ENCODE measurements at regions not wholly inside any gene's neighbourhood (a gene's known extent, or its start where the extent isn't known, plus 50 kb on each side); places are given as distances from the start of the nearest gene placed in this dataset.

DNA sequence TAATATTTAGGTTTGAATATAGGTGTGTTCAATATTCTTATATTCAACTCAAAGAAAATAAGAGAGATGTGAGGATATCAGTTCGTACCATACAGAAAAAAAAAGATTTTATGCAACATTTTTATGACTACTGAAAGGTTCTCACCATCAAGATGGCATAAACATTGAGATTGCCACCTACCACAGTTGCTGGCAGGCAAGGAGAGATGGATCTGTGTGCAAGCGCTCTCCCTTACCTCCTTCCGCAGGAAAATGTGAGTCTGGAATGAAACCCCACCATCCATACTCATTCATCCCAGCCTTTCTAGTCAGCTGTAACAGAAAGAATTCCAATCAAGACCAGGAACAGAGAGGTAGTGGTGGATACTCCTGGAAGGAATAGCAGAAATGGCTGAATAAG is 376.9 kb downstream of the PPP3CA start:
- H3K4me1 ChIP-seq (ENCODE audit: insufficient read depth), result no peaks in the 10 kb centered on the region
- no peak overlapping the region for H2AFZ ChIP-seq
- H3K27me3 ChIP-seq, result no peaks in the 10 kb centered on the region
- H3K9me3 ChIP-seq (ENCODE audit: low read depth), result no peaks in the 10 kb centered on the region
- no peaks in the 10 kb centered on the region for H3K9me2 ChIP-seq (replicated peaks; ENCODE audit: insufficient read depth)
- TF ChIP-seq EZH2phosphoT487 (IDR thresholded peaks at IDR 0.05; ENCODE audit: low read depth, severe bottlenecking, unreplicated experiment), result no peak
- TF ChIP-seq EZH2 (IDR thresholded peaks at IDR 0.05; ENCODE audit: borderline replicate concordance), result no peak
- TF ChIP-seq CTCF (IDR thresholded peaks at IDR 0.05; ENCODE audit: poor library complexity), result no peak
- H3K27ac ChIP-seq, result no peak overlapping the region
- H4K20me1 ChIP-seq (ENCODE audit: insufficient read depth, poor library complexity, severe bottlenecking), result no peaks in the 10 kb centered on the region
- H3K79me2 ChIP-seq, result no peaks in the 10 kb centered on the region
- no peak overlapping the region for H3K4me2 ChIP-seq
- no peak overlapping the region for H3K4me3 ChIP-seq
- no peak for DNase-seq (ENCODE audit: low spot score)
- WGBS (ENCODE audit: low lambda C conversion rate, missing lambda C conversion rate), result 93% methylated on average over 3 of the region's 3 CpGs
- no peaks in the 10 kb centered on the region for H3K36me3 ChIP-seq (replicated peaks; ENCODE audit: insufficient read depth, low read depth)

GRCh38 chr4:100969925-100970324 is 377.4 kb downstream of the PPP3CA start:
- H4K20me1 ChIP-seq (ENCODE audit: insufficient read depth, poor library complexity, severe bottlenecking), result no peaks in the 10 kb centered on the region
- no peaks in the 10 kb centered on the region for H3K79me2 ChIP-seq
- H3K27me3 ChIP-seq, result no peaks in the 10 kb centered on the region
- no peaks in the 10 kb centered on the region for H3K4me1 ChIP-seq (ENCODE audit: insufficient read depth)
- no peaks in the 10 kb centered on the region for H3K9me3 ChIP-seq (ENCODE audit: low read depth)
- no peak for DNase-seq (ENCODE audit: low spot score)
- H3K36me3 ChIP-seq (replicated peaks; ENCODE audit: insufficient read depth, low read depth), result no peaks in the 10 kb centered on the region
- no peaks in the 10 kb centered on the region for H3K9me2 ChIP-seq (replicated peaks; ENCODE audit: insufficient read depth)
- no peak overlapping the region for H3K27ac ChIP-seq
- no peak overlapping the region for H2AFZ ChIP-seq
- TF ChIP-seq EZH2 (IDR thresholded peaks at IDR 0.05; ENCODE audit: borderline replicate concordance) (no peak), CTCF (IDR thresholded peaks at IDR 0.05; ENCODE audit: poor library complexity) (no peak), EZH2phosphoT487 (IDR thresholded peaks at IDR 0.05; ENCODE audit: low read depth, severe bottlenecking, unreplicated experiment) (no peak)
- no peak overlapping the region for H3K4me3 ChIP-seq
- no peak overlapping the region for H3K4me2 ChIP-seq

DNA sequence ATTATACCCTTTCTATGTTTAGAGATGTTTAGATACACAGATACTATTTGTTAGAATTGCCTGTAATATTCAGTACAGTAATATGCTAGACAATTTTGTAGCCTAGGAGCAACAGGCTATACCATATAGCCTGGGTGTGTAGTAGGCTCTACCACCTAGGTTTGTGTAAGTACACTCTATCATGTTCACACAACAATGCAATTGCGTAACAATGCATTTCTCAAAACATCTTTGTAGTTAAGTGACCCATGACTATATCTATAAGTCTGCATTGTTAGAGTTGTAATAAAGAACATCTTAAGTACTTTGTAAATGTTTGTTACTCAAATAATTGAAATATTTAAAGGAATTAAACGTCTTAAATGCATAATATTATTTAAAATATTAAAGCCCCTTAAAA is 379.3 kb downstream of the PPP3CA start:
- Histone ChIP-seq H2AFZ (no peak overlapping the region), H3K27ac (no peak overlapping the region), H3K79me2 (no peaks in the 10 kb centered on the region), H3K27me3 (no peaks in the 10 kb centered on the region), H4K20me1 (ENCODE audit: insufficient read depth, poor library complexity, severe bottlenecking) (no peaks in the 10 kb centered on the region), H3K9me2 (replicated peaks; ENCODE audit: insufficient read depth) (no peaks in the 10 kb centered on the region), H3K36me3 (replicated peaks; ENCODE audit: insufficient read depth, low read depth) (no peaks in the 10 kb centered on the region), H3K4me1 (ENCODE audit: insufficient read depth) (no peaks in the 10 kb centered on the region), H3K4me2 (no peak overlapping the region), H3K9me3 (ENCODE audit: low read depth) (no peaks in the 10 kb centered on the region), H3K4me3 (no peak overlapping the region)
- TF ChIP-seq EZH2 (IDR thresholded peaks at IDR 0.05; ENCODE audit: borderline replicate concordance), result no peak
- TF ChIP-seq CTCF (IDR thresholded peaks at IDR 0.05; ENCODE audit: poor library complexity), result no peak
- no peak for TF ChIP-seq EZH2phosphoT487 (IDR thresholded peaks at IDR 0.05; ENCODE audit: low read depth, severe bottlenecking, unreplicated experiment)
- DNase-seq (ENCODE audit: low spot score), result no peak
- 87% methylated on average over 2 of the region's 2 CpGs for WGBS (ENCODE audit: low lambda C conversion rate, missing lambda C conversion rate)

DNA sequence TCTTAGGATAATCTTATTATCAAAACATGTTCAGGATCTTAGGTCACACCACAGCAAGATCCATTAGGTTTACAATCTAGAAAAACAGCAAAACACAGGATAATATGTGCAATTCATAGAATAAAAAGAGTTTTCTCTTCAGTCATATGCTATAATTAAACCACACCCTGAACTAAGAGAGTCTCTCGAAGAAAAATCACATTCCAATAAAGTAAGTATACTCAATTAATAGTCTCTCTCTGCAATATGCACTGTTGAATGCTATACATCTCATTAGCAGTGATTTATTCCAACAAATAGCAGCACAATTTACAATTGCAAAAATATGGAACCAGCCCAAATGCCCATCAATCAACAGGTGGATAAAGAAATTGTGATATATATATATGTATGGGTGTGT is 383.7 kb downstream of the PPP3CA start:
- H3K27me3 ChIP-seq, result no peaks in the 10 kb centered on the region
- 92% methylated on average over 1 of the region's 1 CpG for WGBS (ENCODE audit: low lambda C conversion rate, missing lambda C conversion rate)
- no peaks in the 10 kb centered on the region for H4K20me1 ChIP-seq (ENCODE audit: insufficient read depth, poor library complexity, severe bottlenecking)
- TF ChIP-seq CTCF (IDR thresholded peaks at IDR 0.05; ENCODE audit: poor library complexity), result no peak
- TF ChIP-seq EZH2 (IDR thresholded peaks at IDR 0.05; ENCODE audit: borderline replicate concordance), result no peak
- no peak for TF ChIP-seq EZH2phosphoT487 (IDR thresholded peaks at IDR 0.05; ENCODE audit: low read depth, severe bottlenecking, unreplicated experiment)
- H2AFZ ChIP-seq, result no peak overlapping the region
- no peaks in the 10 kb centered on the region for H3K36me3 ChIP-seq (replicated peaks; ENCODE audit: insufficient read depth, low read depth)
- DNase-seq (ENCODE audit: low spot score), result no peak
- H3K9me2 ChIP-seq (replicated peaks; ENCODE audit: insufficient read depth), result no peaks in the 10 kb centered on the region
- no peak overlapping the region for H3K4me3 ChIP-seq
- H3K79me2 ChIP-seq, result no peaks in the 10 kb centered on the region
- H3K27ac ChIP-seq, result no peak overlapping the region
- H3K4me1 ChIP-seq (ENCODE audit: insufficient read depth), result no peaks in the 10 kb centered on the region
- H3K9me3 ChIP-seq (ENCODE audit: low read depth), result no peaks in the 10 kb centered on the region
- H3K4me2 ChIP-seq, result no peak overlapping the region
